IPS-18c (cell line): ENCODE measurements at regions not wholly inside any gene's neighbourhood (a gene's known extent, or its start where the extent isn't known, plus 50 kb on each side); places are given as distances from the start of the nearest gene placed in this dataset.

Experiments
- H3K4me3 ChIP-seq: 2 replicates; pipeline ENCODE4 v1.7.0; 2013; ENCODE audit warnings: low read depth, mild to moderate bottlenecking, low read length, moderate library complexity; ENCODE audit not compliant: insufficient read depth
- H3K9me3 ChIP-seq: one replicate; pipeline ENCODE4 v1.6.1; 2013; ENCODE audit warnings: mild to moderate bottlenecking, low read length, moderate library complexity; ENCODE audit not compliant: control insufficient read depth, insufficient read depth

DNA sequence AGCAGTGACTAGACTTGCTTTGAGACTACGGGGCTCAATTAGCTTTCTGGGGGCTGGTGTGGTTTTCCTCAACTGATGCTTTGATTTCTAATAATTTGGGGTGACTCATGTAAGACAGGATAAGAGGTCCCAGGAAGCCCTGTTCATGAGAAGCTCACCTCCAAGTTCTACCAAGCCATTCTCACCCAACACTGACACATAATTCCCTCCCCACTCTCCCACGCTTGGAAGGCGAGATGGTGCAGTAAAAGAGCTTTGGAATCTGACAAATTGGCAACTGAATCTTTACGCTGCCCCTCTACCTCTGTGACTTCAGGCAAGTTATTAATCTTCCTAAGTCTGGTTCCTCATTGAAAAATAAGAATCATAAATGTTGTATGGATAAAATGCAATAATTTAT, 299.1 kb upstream of the DUSP10 start:
- no peak overlapping the region for H3K4me3 ChIP-seq

DNA sequence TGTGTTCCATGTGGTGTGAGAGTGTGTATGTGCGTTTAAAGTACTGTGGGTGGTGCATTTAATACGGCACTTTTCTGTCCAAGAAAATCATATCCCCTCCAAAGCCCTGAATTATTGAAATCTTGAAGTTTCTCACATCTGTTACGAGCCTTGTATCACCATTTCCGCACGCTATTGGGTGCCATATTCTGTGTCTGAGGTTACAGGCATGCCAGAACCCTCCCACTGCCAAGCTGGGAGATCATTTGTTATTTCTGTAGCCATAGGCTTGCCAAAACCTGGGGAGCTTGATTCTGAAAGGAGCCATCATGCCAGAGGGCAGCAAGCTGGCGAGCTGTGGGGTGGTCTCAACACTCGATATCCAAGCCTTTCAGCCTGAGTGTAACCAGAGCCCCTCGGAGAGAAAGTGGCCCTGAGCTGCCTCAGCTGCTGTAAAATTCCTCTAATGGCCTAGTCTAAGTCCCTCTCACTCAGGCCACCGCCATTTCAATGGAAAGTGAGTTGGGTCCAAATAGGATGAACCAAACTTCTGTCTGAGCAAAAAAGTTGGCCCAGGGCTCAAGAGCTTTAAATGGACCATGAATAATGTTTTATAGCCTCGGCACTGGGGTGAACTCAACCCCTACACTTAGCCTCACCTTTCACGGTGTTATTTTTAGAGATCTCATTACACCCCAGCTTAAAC, 298.4 kb upstream of the DUSP10 start:
- no peak overlapping the region for H3K4me3 ChIP-seq
- no peaks in the 10 kb centered on the region for H3K9me3 ChIP-seq

More for the DNA sequence above, 299.1 kb upstream of the DUSP10 start:
- no peaks in the 10 kb centered on the region for H3K9me3 ChIP-seq

DNA sequence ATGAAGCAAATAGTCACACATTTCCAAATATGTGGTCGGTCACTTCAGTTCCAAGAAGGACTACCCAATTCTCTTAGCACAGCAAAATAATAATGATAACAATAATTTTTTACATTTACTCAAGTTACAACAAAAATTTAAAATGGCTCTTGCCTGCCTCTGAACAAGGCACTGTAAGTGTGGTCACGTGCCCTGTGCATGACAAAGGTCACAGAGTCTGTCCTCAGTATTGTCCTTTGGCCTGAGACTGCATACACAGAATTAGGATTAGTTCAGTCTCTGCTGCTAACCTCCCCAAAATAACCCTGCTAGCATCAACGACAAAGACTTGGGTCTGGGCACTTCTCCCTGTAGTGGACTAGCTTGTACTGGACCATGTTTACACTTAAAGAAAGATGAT, 297.1 kb upstream of the DUSP10 start:
- Histone ChIP-seq H3K4me3 (no peak overlapping the region), H3K9me3 (no peaks in the 10 kb centered on the region)

DNA sequence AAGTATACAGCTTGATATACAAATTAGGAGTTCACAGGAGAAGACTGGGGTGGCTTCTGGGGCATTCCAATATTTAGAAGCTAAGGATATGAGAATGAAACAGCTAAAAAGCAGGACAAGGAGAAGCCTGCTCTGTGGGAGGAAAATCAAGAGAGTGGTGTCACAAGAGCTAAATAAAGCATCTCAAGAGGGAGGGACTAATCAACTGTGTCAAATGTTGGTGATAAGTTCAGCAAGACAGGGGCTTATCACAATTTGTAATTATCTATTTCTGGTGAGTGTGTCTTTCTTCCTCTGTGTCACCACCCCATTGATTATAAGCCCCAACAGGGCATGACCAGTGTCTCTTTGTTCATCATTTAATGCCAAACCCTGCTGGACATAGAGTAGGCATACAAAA, 295.8 kb upstream of the DUSP10 start:
- H3K4me3 ChIP-seq = no peak overlapping the region
- no peaks in the 10 kb centered on the region for H3K9me3 ChIP-seq

DNA sequence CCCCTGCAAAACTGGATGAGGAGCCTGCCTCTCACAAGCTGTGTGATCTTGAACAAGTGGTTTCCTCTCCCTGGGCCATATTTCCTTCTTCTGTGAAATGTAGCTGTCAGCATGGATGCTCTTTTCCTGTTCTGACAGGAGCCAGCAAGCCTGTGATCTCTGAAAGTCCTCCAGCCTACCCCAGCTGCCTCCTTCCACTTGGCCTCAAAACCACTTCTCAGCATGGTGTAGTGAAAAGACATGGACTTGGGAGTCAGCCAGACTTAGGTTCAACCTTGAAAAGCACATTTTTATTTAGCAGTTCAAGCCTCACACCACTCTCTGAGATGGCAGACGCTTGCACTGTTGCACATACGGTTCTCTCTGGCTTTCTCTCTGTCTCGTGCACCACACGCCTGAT, 292.9 kb upstream of the DUSP10 start:
- H3K9me3 ChIP-seq = no peaks in the 10 kb centered on the region
- no peak overlapping the region for H3K4me3 ChIP-seq

DNA sequence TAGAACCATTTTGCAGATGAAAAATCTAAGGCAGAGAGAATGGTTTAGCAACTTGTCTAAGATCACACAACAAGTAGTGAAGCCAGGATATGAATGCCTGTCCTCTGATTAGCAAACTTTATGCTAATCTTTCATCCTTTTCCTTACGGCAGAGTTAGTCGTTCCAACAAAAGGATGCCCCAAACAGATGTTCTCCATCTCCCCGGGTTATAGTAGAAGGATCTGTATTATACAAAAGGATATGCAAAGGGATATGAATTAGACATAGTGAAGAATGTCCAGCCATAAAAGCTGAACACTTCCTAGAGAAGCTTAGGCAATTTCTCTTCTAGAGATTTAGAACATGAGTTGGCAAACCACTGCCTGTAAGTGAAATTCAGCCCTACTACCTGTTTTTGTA, 291.6 kb upstream of the DUSP10 start:
- Histone ChIP-seq H3K9me3 (no peaks in the 10 kb centered on the region), H3K4me3 (no peak overlapping the region)

DNA sequence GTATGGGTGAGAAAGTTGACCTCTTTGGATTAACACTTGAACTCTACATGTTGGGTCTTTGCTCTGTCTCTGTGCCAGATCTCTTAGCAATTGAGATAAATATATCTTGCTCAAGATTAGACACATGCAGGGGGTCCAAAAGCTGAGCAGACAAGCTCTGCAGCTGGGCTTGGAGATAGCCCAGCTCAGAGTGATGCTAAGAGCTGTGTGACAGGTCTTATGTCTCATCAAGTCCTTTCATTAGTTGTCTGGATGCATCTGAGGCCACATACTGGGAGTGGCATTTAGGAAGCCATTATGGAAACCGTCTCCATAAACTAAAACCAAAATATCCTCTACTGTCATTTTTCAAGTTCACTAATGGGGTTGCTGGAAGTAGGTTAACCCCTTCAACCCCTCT, 289.4 kb upstream of the DUSP10 start:
- no peaks in the 10 kb centered on the region for H3K9me3 ChIP-seq

DNA sequence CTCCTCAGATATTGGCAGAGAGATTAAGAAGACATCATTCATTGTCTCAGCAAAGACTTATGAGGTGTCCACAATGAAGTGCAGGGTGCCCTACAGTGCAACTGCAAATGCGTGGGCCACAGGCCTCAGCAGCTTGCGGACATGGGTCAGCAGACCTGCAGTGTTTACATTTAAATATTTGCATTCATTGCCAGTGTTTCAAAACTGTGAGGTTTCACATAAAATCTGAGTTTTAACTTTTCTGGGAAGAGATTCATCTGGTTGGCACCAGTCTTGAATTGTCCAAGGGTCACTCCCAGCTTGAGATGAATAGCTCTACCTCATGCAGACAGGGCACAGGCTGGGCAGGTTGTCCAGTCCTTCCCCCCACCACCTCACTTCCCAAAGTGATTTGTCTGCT, 286.8 kb upstream of the DUSP10 start:
- Histone ChIP-seq H3K9me3 (no peaks in the 10 kb centered on the region), H3K4me3 (no peak overlapping the region)

More for the DNA sequence above, 289.4 kb upstream of the DUSP10 start:
- H3K4me3 ChIP-seq = no peak overlapping the region

DNA sequence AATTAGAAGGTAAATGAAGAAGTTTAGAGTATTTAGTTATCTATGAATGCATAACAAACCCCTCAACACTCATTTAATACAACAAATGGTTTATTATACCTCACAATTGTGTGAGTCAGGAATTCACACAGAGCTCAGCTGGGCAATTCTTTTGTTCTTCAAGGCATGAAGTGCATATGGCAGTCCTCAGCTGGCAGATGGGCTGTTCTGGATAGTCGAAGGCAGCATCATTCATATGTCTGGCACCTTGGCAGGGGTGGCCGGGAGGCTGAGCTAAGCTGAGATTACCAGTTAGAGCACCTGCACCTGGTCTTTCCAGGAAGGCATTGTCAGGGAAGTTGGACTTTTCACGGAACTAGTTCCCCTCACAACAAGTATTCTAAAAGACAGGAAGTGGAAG, 286.2 kb upstream of the DUSP10 start:
- H3K4me3 ChIP-seq = no peak overlapping the region
- H3K9me3 ChIP-seq = no peaks in the 10 kb centered on the region

DNA sequence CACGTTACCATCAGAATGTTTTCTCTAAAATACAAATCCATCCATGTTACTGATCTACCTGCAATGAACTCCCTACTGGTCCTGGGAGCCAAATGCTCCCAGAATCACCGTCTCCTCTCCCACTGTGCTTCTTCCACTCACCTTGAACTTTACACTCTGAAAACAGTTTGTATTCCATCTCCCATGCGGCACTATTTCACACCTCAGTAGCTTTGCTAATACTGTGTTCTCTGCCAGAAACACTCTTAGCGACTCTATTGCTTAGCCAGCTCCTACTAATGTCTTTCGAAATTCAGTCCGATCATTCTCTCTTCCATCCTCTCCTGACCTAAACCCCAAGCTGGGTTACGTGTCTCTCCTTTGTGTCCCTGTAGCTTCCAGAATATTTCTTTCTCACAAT, 284.4 kb upstream of the DUSP10 start:
- no peaks in the 10 kb centered on the region for H3K9me3 ChIP-seq

DNA sequence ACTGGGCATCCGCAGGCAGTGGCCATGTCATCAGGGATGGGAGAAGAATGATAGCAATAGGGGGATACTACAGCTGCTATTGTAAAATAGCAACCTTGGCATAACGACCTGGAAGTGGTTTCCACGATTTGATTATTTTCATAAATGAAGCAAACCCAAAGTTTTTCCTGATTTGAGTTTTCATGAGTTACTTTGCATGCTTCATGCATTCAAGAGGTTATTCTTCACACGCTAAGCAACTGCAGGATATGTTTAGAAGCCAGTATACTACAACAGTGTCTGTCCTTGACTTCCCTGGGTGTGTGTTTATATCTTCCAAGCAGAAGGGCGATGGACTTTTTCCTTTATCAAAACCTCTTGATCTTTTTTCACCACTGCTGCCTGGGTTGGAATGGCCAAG, 281.1 kb upstream of the DUSP10 start:
- Histone ChIP-seq H3K9me3 (no peaks in the 10 kb centered on the region), H3K4me3 (no peak overlapping the region)

More for the DNA sequence above, 284.4 kb upstream of the DUSP10 start:
- H3K4me3 ChIP-seq = no peak overlapping the region

DNA sequence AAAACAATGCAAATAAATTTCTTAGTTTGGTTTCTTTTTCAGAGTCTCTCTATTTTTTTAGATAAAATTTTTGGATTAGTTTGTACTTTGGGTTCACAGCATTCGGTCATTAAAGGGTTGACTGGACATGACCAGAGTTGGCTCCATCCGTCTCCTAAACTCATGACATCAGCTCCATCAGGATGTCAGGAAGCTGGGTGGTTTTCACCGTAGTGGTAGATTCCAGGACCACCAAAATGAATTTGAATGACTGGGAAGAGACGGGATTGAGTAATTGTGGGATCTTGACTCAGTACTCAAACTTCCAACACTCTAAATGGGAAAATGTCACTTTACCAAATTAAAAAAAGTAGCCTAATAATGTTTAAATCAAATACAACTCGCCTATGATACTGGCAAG, 279.2 kb upstream of the DUSP10 start:
- H3K4me3 ChIP-seq = no peak overlapping the region
- H3K9me3 ChIP-seq = no peaks in the 10 kb centered on the region

DNA sequence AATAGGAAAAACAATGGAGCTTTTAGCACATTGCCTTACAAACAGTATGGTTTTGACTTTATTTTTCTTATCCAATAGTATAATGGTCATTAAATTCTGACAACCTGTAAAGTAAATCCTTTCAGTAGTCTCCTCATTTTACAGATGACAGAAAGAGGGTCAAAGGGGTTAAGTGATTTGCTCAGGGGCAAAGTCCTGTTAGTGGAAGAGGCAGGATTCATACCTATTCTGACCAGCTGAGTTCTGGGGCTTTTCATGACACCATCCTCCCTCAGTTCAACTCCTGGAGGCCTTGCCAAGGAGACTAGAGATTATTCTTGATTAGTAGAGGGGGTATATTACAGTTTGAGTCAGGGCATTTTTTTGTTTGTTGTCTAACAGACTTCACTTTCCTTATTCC, 278.7 kb upstream of the DUSP10 start:
- Histone ChIP-seq H3K4me3 (no peak overlapping the region), H3K9me3 (no peaks in the 10 kb centered on the region)

DNA sequence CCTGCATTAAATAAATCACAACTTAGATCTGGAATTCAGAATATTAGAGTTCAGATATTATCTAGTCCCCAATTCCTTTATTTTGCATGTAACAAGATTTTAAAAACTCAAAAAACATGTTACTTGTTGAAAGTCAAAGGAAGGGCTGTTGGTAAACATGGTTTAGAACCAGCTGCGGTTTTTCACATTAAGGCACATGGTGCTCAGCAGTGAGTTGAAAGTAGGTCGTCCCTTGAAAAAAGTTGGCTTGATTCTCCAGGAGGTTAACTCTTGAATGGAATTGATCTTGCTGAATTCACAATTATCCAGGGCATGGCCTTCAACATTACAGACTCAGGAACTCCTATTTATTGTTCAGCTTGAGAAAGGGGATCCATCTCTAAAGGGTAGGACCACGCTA, 277.1 kb upstream of the DUSP10 start:
- Histone ChIP-seq H3K9me3 (no peaks in the 10 kb centered on the region), H3K4me3 (no peak overlapping the region)

DNA sequence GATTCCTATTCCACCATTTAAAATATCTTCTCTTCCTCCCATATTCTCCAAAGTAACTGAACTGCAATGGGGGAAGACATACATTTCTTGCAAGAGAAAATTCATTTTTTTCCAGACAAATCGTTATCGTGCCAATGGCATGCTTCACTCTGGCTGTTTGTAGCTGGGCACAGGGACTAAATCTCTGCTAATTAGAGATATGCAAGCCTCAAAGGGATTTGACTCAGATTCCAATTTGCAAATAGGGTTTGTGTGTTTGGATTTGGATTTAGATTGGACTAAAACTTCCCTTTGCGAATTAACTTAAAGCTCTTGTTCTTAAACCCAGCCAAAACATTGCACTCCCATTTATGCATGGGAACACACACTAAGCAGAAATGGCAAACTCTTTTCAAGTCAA, 276.2 kb upstream of the DUSP10 start:
- H3K4me3 ChIP-seq = no peak overlapping the region

DNA sequence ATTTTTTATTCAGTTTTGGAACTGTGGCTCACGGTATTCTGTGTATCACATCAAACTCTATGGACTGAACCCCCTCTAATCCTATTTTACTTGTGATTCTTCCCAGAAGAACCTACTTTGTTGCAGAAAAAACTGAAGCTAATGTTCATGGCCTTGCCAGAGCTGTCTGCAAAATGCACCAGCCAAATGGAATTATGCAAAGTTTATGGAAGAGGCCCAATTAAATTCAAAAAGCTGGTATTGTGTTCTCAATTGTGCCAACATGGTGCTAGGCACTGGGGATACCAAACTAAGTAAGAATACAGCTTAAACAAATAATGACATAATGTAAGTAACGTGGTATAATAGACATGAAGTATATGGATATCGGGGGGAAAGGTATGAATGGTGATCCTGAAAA, 273.8 kb upstream of the DUSP10 start:
- H3K4me3 ChIP-seq = no peak overlapping the region
- no peaks in the 10 kb centered on the region for H3K9me3 ChIP-seq

More for the DNA sequence above, 276.2 kb upstream of the DUSP10 start:
- no peaks in the 10 kb centered on the region for H3K9me3 ChIP-seq

DNA sequence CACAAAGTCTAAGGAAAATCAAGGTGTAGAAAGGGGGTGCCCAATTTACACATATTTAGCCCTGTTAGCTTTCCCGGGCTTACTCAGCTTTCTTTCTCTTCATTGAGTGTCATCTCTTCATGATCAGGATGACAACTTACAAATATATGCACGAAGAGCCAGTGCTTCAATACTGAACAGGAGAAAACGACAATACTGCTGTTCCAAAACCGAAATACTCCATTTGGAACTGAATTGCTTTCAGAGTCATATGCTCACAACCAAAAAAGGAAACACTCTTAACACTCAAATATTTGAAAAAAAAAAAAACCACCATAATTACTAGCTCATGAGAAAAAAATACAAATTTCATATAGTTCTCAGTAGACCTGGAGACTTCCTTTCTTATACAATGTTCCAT, 272.1 kb upstream of the DUSP10 start:
- Histone ChIP-seq H3K4me3 (no peak overlapping the region), H3K9me3 (peaks cover 3% of the 10 kb centered on the region)

DNA sequence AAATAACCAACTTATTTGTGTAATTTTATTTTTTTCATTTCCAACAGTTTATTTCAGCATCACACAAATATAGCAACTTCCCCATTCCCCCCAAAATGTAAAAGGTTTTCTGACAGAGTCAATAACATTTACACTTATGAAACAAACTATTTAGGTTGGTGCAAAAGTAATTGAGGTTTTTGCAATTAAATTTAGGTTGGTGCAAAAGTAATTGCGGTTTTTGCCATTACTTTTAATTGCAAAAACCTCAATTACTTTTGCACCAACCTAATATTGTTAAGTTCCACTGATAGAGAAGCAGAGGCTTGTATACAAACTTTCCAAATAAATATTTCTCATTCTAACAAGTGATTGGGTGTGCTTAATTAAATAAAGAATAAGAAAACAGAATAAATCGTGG, 270.9 kb upstream of the DUSP10 start:
- peaks cover 3% of the 10 kb centered on the region for H3K9me3 ChIP-seq
- H3K4me3 ChIP-seq = no peak overlapping the region

DNA sequence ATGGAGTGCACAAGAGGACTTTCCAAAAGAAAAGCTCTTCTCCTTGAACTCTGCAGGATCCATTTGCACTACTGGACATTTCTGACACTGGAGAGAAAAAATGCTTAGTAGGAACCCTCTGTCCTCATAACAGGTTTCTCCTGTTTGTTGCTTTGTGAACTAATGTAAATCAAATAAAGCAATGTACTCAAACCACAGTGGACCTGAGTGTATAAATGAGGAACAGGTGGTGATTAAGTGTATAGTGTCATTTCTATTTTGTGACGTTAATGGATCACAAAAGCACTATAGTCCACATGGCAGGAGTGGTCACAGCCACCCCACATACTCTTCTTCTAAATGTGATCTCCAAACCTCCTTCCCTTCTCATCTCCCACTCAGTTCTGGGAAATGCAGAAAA, 268.4 kb upstream of the DUSP10 start:
- Histone ChIP-seq H3K9me3 (peaks cover 3% of the 10 kb centered on the region), H3K4me3 (no peak overlapping the region)
